ENCODE measurements at regions not wholly inside any gene's neighbourhood (a gene's known extent, or its start where the extent isn't known, plus 50 kb on each side); places are given as distances from the start of the nearest gene placed in this dataset.

DNA sequence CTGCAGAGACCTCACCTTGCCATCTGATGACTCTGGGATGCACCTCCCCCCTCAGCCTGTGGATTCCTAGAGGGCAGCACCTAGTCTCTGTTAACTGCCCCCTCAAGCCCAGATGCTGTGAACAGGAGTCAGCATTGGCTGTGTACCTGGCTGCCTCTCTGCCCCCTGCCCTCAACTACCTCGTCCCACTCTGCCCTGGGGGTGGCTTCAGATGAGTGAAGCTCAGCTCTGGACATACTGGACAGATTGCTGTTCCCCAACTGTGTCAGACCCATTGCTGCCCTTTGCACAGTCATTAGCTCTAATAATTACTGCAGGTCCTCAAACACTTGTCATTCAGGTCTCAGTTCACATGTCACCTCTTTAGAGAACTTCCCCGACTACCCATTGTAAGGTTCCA is 182.1 kb upstream of the TSHZ3 start:
- DNase-seq (ENCODE audit: low read depth, low spot score): no peak
- Histone ChIP-seq H3K79me2 (ENCODE audit: control insufficient read depth, insufficient read depth, low read length) (no peaks in the 10 kb centered on the region), H4K20me1 (ENCODE audit: control insufficient read depth, extremely low read depth, insufficient read depth, low read length) (no peaks in the 10 kb centered on the region), H3K4me3 (ENCODE audit: control insufficient read depth in 2 of 3, extremely low read depth in 1 of 3, insufficient read depth in 2 of 3, low read depth in 1 of 3, low read length in 3 of 3) (no peak overlapping the region), H3K36me3 (ENCODE audit: control insufficient read depth in 2 of 2, extremely low read depth in 1 of 2, insufficient read depth in 2 of 2, low read length in 2 of 2) (no peaks in the 10 kb centered on the region), H3K9me1 (ENCODE audit: control insufficient read depth, extremely low read depth, insufficient read depth, low read length) (no peaks in the 10 kb centered on the region), H3K9me3 (ENCODE audit: control insufficient read depth, low read depth, low read length) (no peaks in the 10 kb centered on the region), H3K27ac (ENCODE audit: control insufficient read depth, insufficient read depth, low read length) (no peak overlapping the region), H3K27me3 (ENCODE audit: control insufficient read depth, extremely low read depth, insufficient read depth, low read length) (no peaks in the 10 kb centered on the region), H3K9ac (ENCODE audit: control insufficient read depth, extremely low read depth, insufficient read depth, low read length) (no peak overlapping the region), H3K4me2 (ENCODE audit: control insufficient read depth, extremely low read depth, insufficient read depth, low read depth, low read length) (no peak overlapping the region), H3K4me1 (ENCODE audit: control insufficient read depth, extremely low read depth, insufficient read depth, low read length) (no peaks in the 10 kb centered on the region), H2AFZ (ENCODE audit: control insufficient read depth, low read length) (no peak overlapping the region)
- TF ChIP-seq, protein P1, sequence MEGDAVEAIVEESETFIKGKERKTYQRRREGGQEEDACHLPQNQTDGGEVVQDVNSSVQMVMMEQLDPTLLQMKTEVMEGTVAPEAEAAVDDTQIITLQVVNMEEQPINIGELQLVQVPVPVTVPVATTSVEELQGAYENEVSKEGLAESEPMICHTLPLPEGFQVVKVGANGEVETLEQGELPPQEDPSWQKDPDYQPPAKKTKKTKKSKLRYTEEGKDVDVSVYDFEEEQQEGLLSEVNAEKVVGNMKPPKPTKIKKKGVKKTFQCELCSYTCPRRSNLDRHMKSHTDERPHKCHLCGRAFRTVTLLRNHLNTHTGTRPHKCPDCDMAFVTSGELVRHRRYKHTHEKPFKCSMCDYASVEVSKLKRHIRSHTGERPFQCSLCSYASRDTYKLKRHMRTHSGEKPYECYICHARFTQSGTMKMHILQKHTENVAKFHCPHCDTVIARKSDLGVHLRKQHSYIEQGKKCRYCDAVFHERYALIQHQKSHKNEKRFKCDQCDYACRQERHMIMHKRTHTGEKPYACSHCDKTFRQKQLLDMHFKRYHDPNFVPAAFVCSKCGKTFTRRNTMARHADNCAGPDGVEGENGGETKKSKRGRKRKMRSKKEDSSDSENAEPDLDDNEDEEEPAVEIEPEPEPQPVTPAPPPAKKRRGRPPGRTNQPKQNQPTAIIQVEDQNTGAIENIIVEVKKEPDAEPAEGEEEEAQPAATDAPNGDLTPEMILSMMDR (optimal IDR thresholded peaks at IDR 0.05 in 1 of 3, IDR thresholded peaks at IDR 0.05 in 1 of 3, conservative IDR thresholded peaks at IDR 0.05 in 1 of 3; ENCODE audit: extremely low read depth in 1 of 3, insufficient read depth in 2 of 3, low read length in 3 of 3): no peak
- TF ChIP-seq EZH2 (IDR thresholded peaks at IDR 0.05; ENCODE audit: low read length): no peak
- FAIRE-seq: no peak
- dilution Hi-C loops (cut with MboI; ENCODE audit: extremely low pct_ligation_motif_present, low sequenced_read_pairs): no loop called here

DNA sequence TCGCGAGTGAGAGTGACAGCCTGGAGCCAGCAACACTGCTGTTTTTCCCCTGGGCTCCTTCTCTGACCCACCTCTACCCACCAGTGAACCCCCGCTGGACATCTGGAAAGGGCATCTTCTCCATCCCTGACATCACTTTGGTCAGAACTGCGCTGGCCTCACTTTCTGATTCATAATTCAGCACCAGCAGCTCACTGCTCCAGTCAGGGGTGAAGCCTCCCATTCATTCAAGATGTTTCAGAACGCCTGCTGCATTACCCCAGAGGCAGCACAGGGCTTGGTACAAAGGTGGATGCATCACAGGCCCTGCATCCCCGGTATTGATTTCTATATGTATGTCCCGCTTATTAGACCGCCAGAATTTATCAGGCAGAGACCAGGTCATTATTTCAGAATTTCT is 182.8 kb upstream of the TSHZ3 start:
- H3K9me1 ChIP-seq (ENCODE audit: control insufficient read depth, extremely low read depth, insufficient read depth, low read length): no peaks in the 10 kb centered on the region
- no peak overlapping the region for H3K4me2 ChIP-seq (ENCODE audit: control insufficient read depth, extremely low read depth, insufficient read depth, low read depth, low read length)
- H3K9me3 ChIP-seq (ENCODE audit: control insufficient read depth, low read depth, low read length): no peaks in the 10 kb centered on the region
- dilution Hi-C loops (cut with MboI; ENCODE audit: extremely low pct_ligation_motif_present, low sequenced_read_pairs): no loop called here
- H3K79me2 ChIP-seq (ENCODE audit: control insufficient read depth, insufficient read depth, low read length): no peaks in the 10 kb centered on the region
- H3K27ac ChIP-seq (ENCODE audit: control insufficient read depth, insufficient read depth, low read length): no peak overlapping the region
- H3K9ac ChIP-seq (ENCODE audit: control insufficient read depth, extremely low read depth, insufficient read depth, low read length): no peak overlapping the region
- no peak overlapping the region for H2AFZ ChIP-seq (ENCODE audit: control insufficient read depth, low read length)
- no peak for FAIRE-seq
- no peak overlapping the region for H3K4me3 ChIP-seq (ENCODE audit: control insufficient read depth in 2 of 3, extremely low read depth in 1 of 3, insufficient read depth in 2 of 3, low read depth in 1 of 3, low read length in 3 of 3)
- H3K36me3 ChIP-seq (ENCODE audit: control insufficient read depth in 2 of 2, extremely low read depth in 1 of 2, insufficient read depth in 2 of 2, low read length in 2 of 2): no peaks in the 10 kb centered on the region
- no peak for DNase-seq (ENCODE audit: low read depth, low spot score)
- no peaks in the 10 kb centered on the region for H4K20me1 ChIP-seq (ENCODE audit: control insufficient read depth, extremely low read depth, insufficient read depth, low read length)
- H3K27me3 ChIP-seq (ENCODE audit: control insufficient read depth, extremely low read depth, insufficient read depth, low read length): no peaks in the 10 kb centered on the region
- TF ChIP-seq EZH2 (IDR thresholded peaks at IDR 0.05; ENCODE audit: low read length): no peak
- TF ChIP-seq, protein P1 (optimal IDR thresholded peaks at IDR 0.05 in 1 of 3, IDR thresholded peaks at IDR 0.05 in 1 of 3, conservative IDR thresholded peaks at IDR 0.05 in 1 of 3; ENCODE audit: extremely low read depth in 1 of 3, insufficient read depth in 2 of 3, low read length in 3 of 3): no peak
- H3K4me1 ChIP-seq (ENCODE audit: control insufficient read depth, extremely low read depth, insufficient read depth, low read length): no peaks in the 10 kb centered on the region

Data from keratinocyte (primary cell).